Lung (tissue), 11 donors: ENCODE measurements at regions not wholly inside any gene's neighbourhood (a gene's known extent, or its start where the extent isn't known, plus 50 kb on each side); places are given as distances from the start of the nearest gene placed in this dataset.
"Not testable (repeated sequence)": the region's sequence is repeated elsewhere in the genome, so short reads cannot be mapped to it uniquely, and the experiment has no call there.

Experiments
- ATAC-seq: fragments of 200-7000 bp; cut with Tn5 transposase; one replicate; pipeline ENCODE4 v1.9.1; 2020; ENCODE audit warnings: moderate number of reproducible peaks; ENCODE audit not compliant: insufficient read depth, low FRiP score
- DNase-seq, 3 donors: peaks; one replicate each; pipeline ENCODE4 v3.0.0-alpha.2; 2013 to 2017
- H3K27ac ChIP-seq, 2 donors: one replicate each; pipeline ENCODE4 v1.5.1; 2013; ENCODE audit warnings: mild to moderate bottlenecking in 2 of 2, moderate library complexity in 2 of 2, control low read depth in 1 of 2, inconsistent platforms in 1 of 2, low read depth in 1 of 2, low read length in 1 of 2
- H3K27me3 ChIP-seq, 3 donors: one replicate each; pipeline ENCODE4 v1.5.1; 2013; ENCODE audit warnings: low read length in 2 of 3; ENCODE audit not compliant: control insufficient read depth in 3 of 3, insufficient read depth in 3 of 3
- H3K36me3 ChIP-seq, 4 donors: one replicate each; pipeline ENCODE4 v1.5.1; 2013; ENCODE audit warnings: low read length in 4 of 4, mild to moderate bottlenecking in 1 of 4, moderate library complexity in 1 of 4; ENCODE audit not compliant: control insufficient read depth in 4 of 4, insufficient read depth in 4 of 4
- H3K4me1 ChIP-seq, 5 donors: one replicate each; pipeline ENCODE4 v1.5.1; 2013; ENCODE audit warnings: low read length in 5 of 5, mild to moderate bottlenecking in 2 of 5, moderate library complexity in 1 of 5; ENCODE audit not compliant: control insufficient read depth in 5 of 5, insufficient read depth in 5 of 5
- H3K4me3 ChIP-seq: one replicate; pipeline ENCODE4 v1.5.1; 2013; ENCODE audit warnings: mild to moderate bottlenecking, control low read depth, moderate library complexity
- H3K9ac ChIP-seq, 2 donors: one replicate each; pipeline ENCODE4 v1.5.1; 2013; ENCODE audit warnings: low read length in 2 of 2, control low read depth in 1 of 2; ENCODE audit not compliant: insufficient read depth in 1 of 2
- H3K9me3 ChIP-seq, 4 donors: one replicate each; pipeline ENCODE4 v1.5.1; 2013; ENCODE audit warnings: low read length in 3 of 4, mild to moderate bottlenecking in 1 of 4, moderate library complexity in 1 of 4; ENCODE audit not compliant: control insufficient read depth in 4 of 4, insufficient read depth in 3 of 4
- CTCF ChIP-seq: IDR thresholded peaks from 2 replicates; pipeline ENCODE4 v1.5.1; 2012; ENCODE audit warnings: mild to moderate bottlenecking; ENCODE audit errors: control extremely low read depth, extremely low read depth
- WGBS, 2 donors: extraction: QIAGEN DNeasy Blood & Tissue Kit; methylation state at CpG; one replicate each; pipeline ENCODE4 v1.1.7; 2013; 5-methylcytosine and 5-hydroxymethylcytosine counted together
- donor health status: control.
- donor health status: control.
- donor health status: Bipolar disorder and iron deficiency.
- donor health status: healthy.
- donor health status: DM: yes; HTN: yes; CAD: no.

- Histone ChIP-seq H3K36me3 (no peaks in the 10 kb centered on the region), H3K9me3 (no peaks in the 10 kb centered on the region), H3K27ac (no peak overlapping the region), H3K27me3 (no peaks in the 10 kb centered on the region), H3K9ac (no peak overlapping the region), H3K4me3 (no peak overlapping the region), H3K4me1 (no peaks in the 10 kb centered on the region)
- no peak for TF ChIP-seq CTCF
- DNase-seq (no peak), ATAC-seq (no peak)
- 73 to 74% methylated on average over 2 of the region's 2 CpGs for WGBS, 2 donors
Observed at GRCh38 chr4:128758314-128758922, 51.1 kb upstream of the JADE1 start.

- WGBS, 2 donors, result 43 to 59% methylated on average over 3 of the region's 3 CpGs
- no peak overlapping the region for H3K4me3 ChIP-seq
- no peaks in the 10 kb centered on the region for H3K4me1 ChIP-seq
- no peak for TF ChIP-seq CTCF
- no peak overlapping the region for H3K27ac ChIP-seq
- DNase-seq (peak in 2 of 3 donors; percentile 16 to 40), ATAC-seq (no peak)
- no peak overlapping the region for H3K9ac ChIP-seq
- no peaks in the 10 kb centered on the region for H3K9me3 ChIP-seq
- H3K36me3 ChIP-seq, result no peaks in the 10 kb centered on the region
- H3K27me3 ChIP-seq, result no peaks in the 10 kb centered on the region
Observed at GRCh38 chr4:128757712-128758111, 51.8 kb upstream of the JADE1 start.

GRCh38 chr4:128751354-128751753 is 58.1 kb upstream of the JADE1 start:
- TF ChIP-seq CTCF, result no peak
- H3K27me3 ChIP-seq, result no peaks in the 10 kb centered on the region
- 84 to 91% methylated on average over 4 of the region's 4 CpGs for WGBS, 2 donors
- ATAC-seq, result no peak
- no peak overlapping the region for H3K4me3 ChIP-seq
- DNase-seq, result no peak
- H3K9ac ChIP-seq, result no peak overlapping the region
- H3K27ac ChIP-seq, result no peak overlapping the region
- H3K4me1 ChIP-seq, result no peaks in the 10 kb centered on the region
- H3K36me3 ChIP-seq, result no peaks in the 10 kb centered on the region
- H3K9me3 ChIP-seq, result no peaks in the 10 kb centered on the region

- ATAC-seq, H3K36me3 ChIP-seq, DNase-seq, H3K27me3 ChIP-seq, H3K4me1 ChIP-seq, H3K27ac ChIP-seq, H3K9ac ChIP-seq, H3K9me3 ChIP-seq, H3K4me3 ChIP-seq: not testable (repeated sequence)
- WGBS, 2 donors, result 95 to 96% methylated on average over 7 of the region's 7 CpGs
Observed at GRCh38 chr4:128741748-128742147, 67.8 kb upstream of the JADE1 start.
